Stimulated activated naive CD8-positive, alpha-beta T cell treated with anti-CD3 and anti-CD28 coated beads, Interleukin-15, Interleukin-2, amounts not matched to agents 100 ng/mL and 50 ng/mL, for 24 hours (primary cell): ENCODE measurements at regions not wholly inside any gene's neighbourhood (a gene's known extent, or its start where the extent isn't known, plus 50 kb on each side); places are given as distances from the start of the nearest gene placed in this dataset.

Experiments
- H3K27ac Mint-ChIP-seq: one replicate; pipeline ENCODE4 v1.8.0; 2021; ENCODE audit warnings: mild to moderate bottlenecking, mixed read lengths
- H3K27me3 Mint-ChIP-seq: one replicate; pipeline ENCODE4 v1.8.0; 2021; ENCODE audit warnings: mixed read lengths
- H3K36me3 Mint-ChIP-seq: one replicate; pipeline ENCODE4 v1.8.0; 2021; ENCODE audit warnings: low read depth, mixed read lengths
- H3K4me1 Mint-ChIP-seq: one replicate; pipeline ENCODE4 v1.8.0; 2021; ENCODE audit warnings: low read depth, mixed read lengths
- H3K4me3 Mint-ChIP-seq: one replicate; pipeline ENCODE4 v1.8.0; 2021; ENCODE audit warnings: mild to moderate bottlenecking, mixed read lengths
- H3K9me3 Mint-ChIP-seq: one replicate; pipeline ENCODE4 v1.8.0; 2021; ENCODE audit warnings: mixed read lengths

GRCh38 chr16:14333361-14333760 lies 262.2 kb downstream of the MRTFB start:
- Mint-ChIP-seq H3K27me3 (no peaks in the 10 kb centered on the region), H3K27ac (no peak overlapping the region), H3K9me3 (no peaks in the 10 kb centered on the region), H3K4me1 (no peaks in the 10 kb centered on the region), H3K36me3 (no peaks in the 10 kb centered on the region), H3K4me3 (no peak overlapping the region)

GRCh38 chr16:14331020-14331419 lies 259.9 kb downstream of the MRTFB start:
- Mint-ChIP-seq H3K4me1 (no peaks in the 10 kb centered on the region), H3K36me3 (no peaks in the 10 kb centered on the region), H3K27me3 (no peaks in the 10 kb centered on the region), H3K9me3 (no peaks in the 10 kb centered on the region), H3K4me3 (no peak overlapping the region), H3K27ac (no peak overlapping the region)

GRCh38 chr16:14329727-14330350 lies 258.7 kb downstream of the MRTFB start:
- no peak overlapping the region for H3K27ac Mint-ChIP-seq
- H3K9me3 Mint-ChIP-seq, result no peaks in the 10 kb centered on the region
- no peak overlapping the region for H3K4me3 Mint-ChIP-seq
- no peaks in the 10 kb centered on the region for H3K4me1 Mint-ChIP-seq
- no peaks in the 10 kb centered on the region for H3K36me3 Mint-ChIP-seq
- no peaks in the 10 kb centered on the region for H3K27me3 Mint-ChIP-seq

GRCh38 chr16:14325502-14326401 lies 254.6 kb downstream of the MRTFB start:
- Mint-ChIP-seq H3K36me3 (no peaks in the 10 kb centered on the region), H3K4me1 (no peaks in the 10 kb centered on the region), H3K27ac (no peak overlapping the region), H3K27me3 (no peaks in the 10 kb centered on the region), H3K4me3 (no peak overlapping the region), H3K9me3 (no peaks in the 10 kb centered on the region)

- H3K9me3 Mint-ChIP-seq, result no peaks in the 10 kb centered on the region
- no peaks in the 10 kb centered on the region for H3K4me1 Mint-ChIP-seq
- no peak overlapping the region for H3K4me3 Mint-ChIP-seq
- no peaks in the 10 kb centered on the region for H3K36me3 Mint-ChIP-seq
- H3K27me3 Mint-ChIP-seq, result no peaks in the 10 kb centered on the region
- H3K27ac Mint-ChIP-seq, result no peak overlapping the region
Observed at GRCh38 chr16:14324581-14324980, 253.5 kb downstream of the MRTFB start.

GRCh38 chr16:14322186-14322585 lies 251.1 kb downstream of the MRTFB start:
- no peak overlapping the region for H3K4me3 Mint-ChIP-seq
- no peaks in the 10 kb centered on the region for H3K36me3 Mint-ChIP-seq
- no peaks in the 10 kb centered on the region for H3K9me3 Mint-ChIP-seq

GRCh38 chr16:14321542-14321941 lies 250.4 kb downstream of the MRTFB start:
- no peak overlapping the region for H3K4me3 Mint-ChIP-seq
- no peaks in the 10 kb centered on the region for H3K4me1 Mint-ChIP-seq
- H3K36me3 Mint-ChIP-seq, result no peaks in the 10 kb centered on the region
- H3K27me3 Mint-ChIP-seq, result no peaks in the 10 kb centered on the region
- H3K9me3 Mint-ChIP-seq, result no peaks in the 10 kb centered on the region
- no peak overlapping the region for H3K27ac Mint-ChIP-seq

More at GRCh38 chr16:14322186-14322585, 251.1 kb downstream of the MRTFB start:
- Mint-ChIP-seq H3K4me1 (no peaks in the 10 kb centered on the region), H3K27ac (no peak overlapping the region), H3K27me3 (no peaks in the 10 kb centered on the region)

GRCh38 chr16:14320406-14320805 lies 249.3 kb downstream of the MRTFB start:
- no peaks in the 10 kb centered on the region for H3K4me1 Mint-ChIP-seq
- H3K4me3 Mint-ChIP-seq, result no peak overlapping the region
- no peak overlapping the region for H3K27ac Mint-ChIP-seq
- no peaks in the 10 kb centered on the region for H3K27me3 Mint-ChIP-seq
- no peaks in the 10 kb centered on the region for H3K36me3 Mint-ChIP-seq
- H3K9me3 Mint-ChIP-seq, result no peaks in the 10 kb centered on the region
